ENCODE measurements at regions not wholly inside any gene's neighbourhood (a gene's known extent, or its start where the extent isn't known, plus 50 kb on each side); places are given as distances from the start of the nearest gene placed in this dataset.

DNA sequence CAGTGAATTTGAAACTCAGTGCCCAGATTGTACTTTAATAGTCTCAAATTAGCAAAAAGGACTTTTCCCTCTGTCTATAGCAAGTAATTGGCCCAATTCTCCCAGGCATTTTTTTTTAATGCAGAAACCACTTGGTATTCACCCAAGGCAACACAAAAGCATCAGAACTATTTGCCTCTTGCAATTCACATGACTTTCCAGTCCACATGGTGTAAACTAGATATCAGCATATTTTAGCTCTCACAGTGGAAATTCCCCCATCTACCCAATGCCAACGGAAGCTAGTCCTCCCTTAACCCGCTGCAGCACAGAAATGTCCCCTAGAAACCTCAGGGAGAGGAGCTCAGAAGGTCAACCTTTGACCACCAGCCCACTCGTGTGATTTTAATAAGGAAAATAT lies 103.4 kb upstream of the CDYL start:
- no peak for TF ChIP-seq PATZ1 (CRISPR knock-in tag; IDR thresholded peaks at IDR 0.05; ENCODE audit: borderline replicate concordance)
- no peak for TF ChIP-seq ARNTL (CRISPR knock-in tag; IDR thresholded peaks at IDR 0.05; ENCODE audit: borderline replicate concordance, low read depth)
- no peak for TF ChIP-seq TCF4 (CRISPR knock-in tag; IDR thresholded peaks at IDR 0.05; ENCODE audit: borderline replicate concordance)
- TF ChIP-seq ZNF8 (CRISPR knock-in tag; IDR thresholded peaks at IDR 0.05), result no peak
- TF ChIP-seq, protein P1, sequence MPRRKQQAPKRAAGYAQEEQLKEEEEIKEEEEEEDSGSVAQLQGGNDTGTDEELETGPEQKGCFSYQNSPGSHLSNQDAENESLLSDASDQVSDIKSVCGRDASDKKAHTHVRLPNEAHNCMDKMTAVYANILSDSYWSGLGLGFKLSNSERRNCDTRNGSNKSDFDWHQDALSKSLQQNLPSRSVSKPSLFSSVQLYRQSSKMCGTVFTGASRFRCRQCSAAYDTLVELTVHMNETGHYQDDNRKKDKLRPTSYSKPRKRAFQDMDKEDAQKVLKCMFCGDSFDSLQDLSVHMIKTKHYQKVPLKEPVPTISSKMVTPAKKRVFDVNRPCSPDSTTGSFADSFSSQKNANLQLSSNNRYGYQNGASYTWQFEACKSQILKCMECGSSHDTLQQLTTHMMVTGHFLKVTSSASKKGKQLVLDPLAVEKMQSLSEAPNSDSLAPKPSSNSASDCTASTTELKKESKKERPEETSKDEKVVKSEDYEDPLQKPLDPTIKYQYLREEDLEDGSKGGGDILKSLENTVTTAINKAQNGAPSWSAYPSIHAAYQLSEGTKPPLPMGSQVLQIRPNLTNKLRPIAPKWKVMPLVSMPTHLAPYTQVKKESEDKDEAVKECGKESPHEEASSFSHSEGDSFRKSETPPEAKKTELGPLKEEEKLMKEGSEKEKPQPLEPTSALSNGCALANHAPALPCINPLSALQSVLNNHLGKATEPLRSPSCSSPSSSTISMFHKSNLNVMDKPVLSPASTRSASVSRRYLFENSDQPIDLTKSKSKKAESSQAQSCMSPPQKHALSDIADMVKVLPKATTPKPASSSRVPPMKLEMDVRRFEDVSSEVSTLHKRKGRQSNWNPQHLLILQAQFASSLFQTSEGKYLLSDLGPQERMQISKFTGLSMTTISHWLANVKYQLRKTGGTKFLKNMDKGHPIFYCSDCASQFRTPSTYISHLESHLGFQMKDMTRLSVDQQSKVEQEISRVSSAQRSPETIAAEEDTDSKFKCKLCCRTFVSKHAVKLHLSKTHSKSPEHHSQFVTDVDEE (CRISPR knock-in tag; IDR thresholded peaks at IDR 0.05), result no peak
- TF ChIP-seq ZFP30 (CRISPR knock-in tag; IDR thresholded peaks at IDR 0.05), result no peak
- no peak for TF ChIP-seq ZC3H10 (CRISPR knock-in tag; IDR thresholded peaks at IDR 0.05)
- TF ChIP-seq, protein P2, sequence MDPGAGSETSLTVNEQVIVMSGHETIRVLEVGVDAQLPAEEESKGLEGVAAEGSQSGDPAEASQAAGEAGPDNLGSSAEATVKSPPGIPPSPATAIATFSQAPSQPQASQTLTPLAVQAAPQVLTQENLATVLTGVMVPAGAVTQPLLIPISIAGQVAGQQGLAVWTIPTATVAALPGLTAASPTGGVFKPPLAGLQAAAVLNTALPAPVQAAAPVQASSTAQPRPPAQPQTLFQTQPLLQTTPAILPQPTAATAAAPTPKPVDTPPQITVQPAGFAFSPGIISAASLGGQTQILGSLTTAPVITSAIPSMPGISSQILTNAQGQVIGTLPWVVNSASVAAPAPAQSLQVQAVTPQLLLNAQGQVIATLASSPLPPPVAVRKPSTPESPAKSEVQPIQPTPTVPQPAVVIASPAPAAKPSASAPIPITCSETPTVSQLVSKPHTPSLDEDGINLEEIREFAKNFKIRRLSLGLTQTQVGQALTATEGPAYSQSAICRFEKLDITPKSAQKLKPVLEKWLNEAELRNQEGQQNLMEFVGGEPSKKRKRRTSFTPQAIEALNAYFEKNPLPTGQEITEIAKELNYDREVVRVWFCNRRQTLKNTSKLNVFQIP (CRISPR knock-in tag; IDR thresholded peaks at IDR 0.05; ENCODE audit: borderline replicate concordance, low read depth), result no peak

All from SK-N-SH treated with all-trans-retinoic acid at 6 μM for 48 hours (cell line).